ENCODE measurements at regions not wholly inside any gene's neighbourhood (a gene's known extent, or its start where the extent isn't known, plus 50 kb on each side); places are given as distances from the start of the nearest gene placed in this dataset.
"Not testable (repeated sequence)": the region's sequence is repeated elsewhere in the genome, so short reads cannot be mapped to it uniquely, and the experiment has no call there.

DNA sequence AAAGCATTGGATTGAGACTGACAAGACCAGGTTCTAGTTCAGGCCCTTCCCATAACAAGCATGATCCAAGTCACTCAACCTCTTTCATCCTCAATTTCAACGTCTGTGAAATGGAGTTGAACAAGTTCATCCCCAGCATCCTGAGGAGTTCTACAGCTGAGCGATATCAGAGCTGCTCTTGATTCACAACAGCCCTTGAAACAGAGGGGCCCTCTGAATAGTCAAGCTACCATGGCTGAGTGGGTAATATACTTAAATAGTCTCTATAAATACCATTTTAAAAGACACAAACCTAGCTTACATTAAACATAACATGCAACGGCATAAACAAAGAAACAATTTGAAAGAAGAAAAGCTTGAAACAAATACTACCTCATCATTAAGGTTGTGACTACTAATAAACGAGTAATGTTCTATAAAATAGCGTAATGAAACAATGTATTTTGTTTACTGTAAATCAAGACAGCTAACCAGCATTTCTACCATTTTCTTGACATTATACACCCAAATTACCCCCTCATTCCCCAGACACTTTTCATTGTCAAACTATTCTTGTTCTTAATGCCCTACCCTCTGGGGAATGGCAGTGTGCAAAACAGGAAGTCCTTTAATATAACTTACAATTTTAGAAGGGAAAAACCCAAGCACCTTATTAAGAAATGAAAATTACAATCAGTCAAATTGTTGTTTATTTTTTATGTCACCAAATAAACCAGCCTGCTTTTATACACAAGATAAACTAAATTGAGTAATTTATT lies 202.3 kb downstream of the PARM1 start:
- TF ChIP-seq, protein P1, sequence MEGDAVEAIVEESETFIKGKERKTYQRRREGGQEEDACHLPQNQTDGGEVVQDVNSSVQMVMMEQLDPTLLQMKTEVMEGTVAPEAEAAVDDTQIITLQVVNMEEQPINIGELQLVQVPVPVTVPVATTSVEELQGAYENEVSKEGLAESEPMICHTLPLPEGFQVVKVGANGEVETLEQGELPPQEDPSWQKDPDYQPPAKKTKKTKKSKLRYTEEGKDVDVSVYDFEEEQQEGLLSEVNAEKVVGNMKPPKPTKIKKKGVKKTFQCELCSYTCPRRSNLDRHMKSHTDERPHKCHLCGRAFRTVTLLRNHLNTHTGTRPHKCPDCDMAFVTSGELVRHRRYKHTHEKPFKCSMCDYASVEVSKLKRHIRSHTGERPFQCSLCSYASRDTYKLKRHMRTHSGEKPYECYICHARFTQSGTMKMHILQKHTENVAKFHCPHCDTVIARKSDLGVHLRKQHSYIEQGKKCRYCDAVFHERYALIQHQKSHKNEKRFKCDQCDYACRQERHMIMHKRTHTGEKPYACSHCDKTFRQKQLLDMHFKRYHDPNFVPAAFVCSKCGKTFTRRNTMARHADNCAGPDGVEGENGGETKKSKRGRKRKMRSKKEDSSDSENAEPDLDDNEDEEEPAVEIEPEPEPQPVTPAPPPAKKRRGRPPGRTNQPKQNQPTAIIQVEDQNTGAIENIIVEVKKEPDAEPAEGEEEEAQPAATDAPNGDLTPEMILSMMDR (conservative IDR thresholded peaks at IDR 0.05; ENCODE audit: control insufficient read depth, insufficient read depth, low read depth, low read length): no peak
- DNase-seq (ENCODE audit: low read depth): no peak
- no peak overlapping the region for H3K4me3 ChIP-seq (ENCODE audit: control insufficient read depth, low read depth, low read length)

DNA sequence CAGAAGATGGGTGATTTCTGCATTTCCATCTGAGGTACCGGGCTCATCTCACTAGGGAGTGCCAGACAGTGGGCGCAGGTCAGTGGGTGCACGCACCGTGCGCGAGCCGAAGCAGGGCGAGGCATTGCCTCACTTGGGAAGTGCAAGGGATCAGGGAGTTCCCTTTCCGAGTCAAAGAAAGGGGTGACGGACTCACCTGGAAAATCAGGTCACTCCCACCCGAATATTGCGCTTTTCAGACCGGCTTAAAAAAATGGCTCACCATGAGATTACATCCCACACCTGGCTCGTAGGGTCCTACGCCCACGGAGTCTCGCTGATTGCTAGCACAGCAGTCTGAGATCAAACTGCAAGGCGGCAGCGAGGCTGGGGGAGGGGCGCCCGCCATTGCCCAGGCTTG lies 194.0 kb downstream of the PARM1 start:
- H3K4me3 ChIP-seq (ENCODE audit: control insufficient read depth, low read depth, low read length): not testable (repeated sequence)

DNA sequence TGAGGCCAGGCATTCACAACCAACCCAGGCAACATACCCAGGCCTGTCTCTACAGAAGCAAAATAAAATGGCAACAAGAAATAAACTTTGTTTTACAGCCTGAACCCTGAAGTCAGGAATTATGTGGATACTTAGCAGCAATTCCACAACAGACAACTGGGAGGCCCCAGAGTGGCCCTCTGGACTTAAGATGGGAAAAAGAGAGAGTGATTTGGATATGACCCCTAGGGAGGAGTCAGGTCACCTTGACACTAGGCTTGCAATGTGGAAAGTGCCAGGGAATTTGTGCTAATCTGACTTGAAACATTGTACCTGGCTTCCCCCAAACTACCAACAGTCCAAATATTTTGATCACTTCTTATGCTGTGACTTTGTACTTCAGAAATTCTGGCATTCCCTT lies 193.1 kb downstream of the PARM1 start:
- DNase-seq (ENCODE audit: low read depth): no peak
- TF ChIP-seq, protein P1 (conservative IDR thresholded peaks at IDR 0.05; ENCODE audit: control insufficient read depth, insufficient read depth, low read depth, low read length): no peak
- H3K4me3 ChIP-seq (ENCODE audit: control insufficient read depth, low read depth, low read length): no peak overlapping the region

More for the DNA sequence above, 194.0 kb downstream of the PARM1 start:
- not testable (repeated sequence) for DNase-seq (ENCODE audit: low read depth)

DNA sequence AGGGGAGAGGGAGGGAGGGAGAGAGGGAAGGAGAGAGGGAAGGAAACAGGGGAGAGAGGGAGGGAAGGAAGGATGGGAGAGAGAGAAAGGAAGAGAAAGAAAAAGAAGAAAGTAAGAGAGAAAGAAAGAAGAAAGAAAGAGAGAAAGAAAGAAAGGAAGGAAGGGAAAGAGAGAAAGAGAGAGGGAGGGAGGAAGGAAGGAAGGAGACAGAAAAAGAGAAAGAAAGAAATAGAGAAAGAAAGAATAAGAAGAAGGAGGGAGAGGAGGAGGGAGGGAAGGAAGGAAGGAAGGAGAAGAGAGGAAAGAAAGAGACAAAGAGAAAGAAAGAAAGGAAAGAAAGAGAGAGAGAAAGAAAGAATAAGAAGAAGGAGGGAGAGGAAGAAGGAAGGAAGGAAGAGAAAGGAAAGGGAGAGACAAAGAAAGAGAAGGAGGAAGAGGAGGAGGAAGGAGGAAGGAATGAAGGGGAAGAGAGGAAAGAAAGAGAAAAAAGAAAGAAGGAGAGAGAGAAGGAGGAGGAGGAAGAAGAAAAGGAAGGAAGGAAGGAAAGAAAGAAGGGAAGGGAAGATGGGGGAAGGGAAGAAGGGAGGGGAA lies 189.6 kb downstream of the PARM1 start:
- no peak for DNase-seq (ENCODE audit: low read depth)
- TF ChIP-seq, protein P1 (conservative IDR thresholded peaks at IDR 0.05; ENCODE audit: control insufficient read depth, insufficient read depth, low read depth, low read length): no peak
- H3K4me3 ChIP-seq (ENCODE audit: control insufficient read depth, low read depth, low read length): no peak overlapping the region

DNA sequence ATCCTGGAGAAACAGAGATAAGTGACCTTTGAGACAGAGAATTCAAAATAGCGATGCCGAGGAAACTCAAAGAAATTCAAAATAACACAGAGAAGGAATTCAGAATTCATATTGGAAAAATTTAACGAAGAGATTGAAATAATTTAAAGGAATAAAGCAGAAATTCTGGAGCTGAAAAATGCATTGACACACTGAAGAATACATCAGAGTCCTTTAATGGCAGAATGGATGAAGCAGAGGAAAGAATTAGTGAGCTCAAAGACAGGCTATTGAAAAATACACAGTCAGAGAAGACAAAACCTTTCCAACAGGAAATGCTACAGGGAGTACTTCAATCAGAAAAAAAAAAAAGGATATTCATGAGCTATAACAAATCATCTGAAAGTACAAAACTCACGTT lies 185.8 kb downstream of the PARM1 start:
- TF ChIP-seq, protein P1 (conservative IDR thresholded peaks at IDR 0.05; ENCODE audit: control insufficient read depth, insufficient read depth, low read depth, low read length): no peak
- no peak for DNase-seq (ENCODE audit: low read depth)
- no peak overlapping the region for H3K4me3 ChIP-seq (ENCODE audit: control insufficient read depth, low read depth, low read length)

GRCh38 chr4:75110061-75110460 lies 177.1 kb downstream of the PARM1 start:
- TF ChIP-seq, protein P1 (conservative IDR thresholded peaks at IDR 0.05; ENCODE audit: control insufficient read depth, insufficient read depth, low read depth, low read length): no peak
- no peak for DNase-seq (ENCODE audit: low read depth)
- no peak overlapping the region for H3K4me3 ChIP-seq (ENCODE audit: control insufficient read depth, low read depth, low read length)

DNA sequence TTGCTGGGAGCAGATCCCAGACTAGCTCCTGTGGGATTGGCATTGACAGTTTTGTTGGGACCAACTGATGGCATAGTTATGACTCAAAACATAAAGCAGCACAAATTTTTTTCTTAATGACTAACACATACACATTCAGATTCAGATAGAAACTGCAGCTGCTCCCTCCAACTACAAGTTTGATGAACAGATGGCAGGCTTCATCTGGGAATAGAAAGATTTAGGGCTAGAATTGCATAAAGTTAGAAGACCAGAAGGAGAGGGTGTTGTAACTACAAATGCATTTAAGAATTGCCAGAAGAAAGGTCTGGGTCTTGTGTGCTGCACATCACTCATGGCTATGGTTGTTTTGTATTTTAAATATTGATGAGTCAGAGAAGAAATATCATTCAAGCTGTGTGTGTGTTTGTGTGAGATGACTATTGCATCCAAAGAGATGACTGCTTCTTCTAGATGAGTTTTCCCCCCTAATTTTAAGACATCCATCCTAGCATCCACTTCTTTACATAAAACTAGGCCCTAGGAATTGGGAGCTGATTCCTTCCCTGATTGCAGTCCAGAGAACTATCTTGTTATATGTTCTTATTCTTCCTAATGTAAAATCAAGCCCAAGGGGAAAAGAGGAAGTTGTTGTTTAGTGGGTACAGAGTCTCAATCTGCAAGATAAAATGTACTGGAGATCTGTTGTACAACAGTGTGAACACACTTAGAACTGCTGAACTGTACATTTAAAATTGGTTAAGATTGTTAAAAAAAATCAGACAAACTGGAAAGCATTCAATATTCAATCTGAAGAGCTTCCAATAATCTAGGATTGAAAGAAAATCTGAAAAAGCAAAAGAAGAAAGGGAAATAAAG lies 175.1 kb downstream of the PARM1 start:
- peak; percentile 23 for DNase-seq (ENCODE audit: low read depth)
- no peak overlapping the region for H3K4me3 ChIP-seq (ENCODE audit: control insufficient read depth, low read depth, low read length)
- TF ChIP-seq, protein P1 (conservative IDR thresholded peaks at IDR 0.05; ENCODE audit: control insufficient read depth, insufficient read depth, low read depth, low read length): no peak

Measured in fibroblast of mammary gland (primary cell).